ENCODE measurements at regions not wholly inside any gene's neighbourhood (a gene's known extent, or its start where the extent isn't known, plus 50 kb on each side); places are given as distances from the start of the nearest gene placed in this dataset.

GRCh38 chr15:39151545-39151944, 429.3 kb upstream of the THBS1 start:
- no peak for DNase-seq
- intact Hi-C loops (cut with DNase I): no loop called here
- WGBS, 3 donors: 46 to 66% (median 57%) methylated on average over 2 of the region's 2 CpGs
- Histone ChIP-seq H3K4me3 (no peak overlapping the region), H3K36me3 (ENCODE audit: insufficient read depth in 1 of 2, low read depth in 1 of 2) (no peaks in the 10 kb centered on the region), H3K4me1 (no peaks in the 10 kb centered on the region), H3K9me3 (no peaks in the 10 kb centered on the region), H3K27ac (no peak overlapping the region), H3K27me3 (ENCODE audit: insufficient read depth in 3 of 3, low read length in 2 of 3) (no peaks in the 10 kb centered on the region)
- no peak for TF ChIP-seq CTCF (IDR thresholded peaks at IDR 0.05)
- ATAC-seq: no peak

- DNase-seq: no peak
- Histone ChIP-seq H3K27ac (no peak overlapping the region), H3K27me3 (ENCODE audit: insufficient read depth in 3 of 3, low read length in 2 of 3) (no peaks in the 10 kb centered on the region), H3K4me3 (no peak overlapping the region), H3K9me3 (no peaks in the 10 kb centered on the region), H3K4me1 (no peaks in the 10 kb centered on the region), H3K36me3 (ENCODE audit: insufficient read depth in 1 of 2, low read depth in 1 of 2) (no peaks in the 10 kb centered on the region)
- no peak for ATAC-seq
- no peak for TF ChIP-seq CTCF (IDR thresholded peaks at IDR 0.05)
- WGBS, 3 donors: 85 to 94% (median 93%) methylated on average over 1 of the region's 1 CpG
- intact Hi-C loops (cut with DNase I): no loop called here
Observed at GRCh38 chr15:39153058-39153714, 427.7 kb upstream of the THBS1 start.

GRCh38 chr15:39153716-39154115, 427.2 kb upstream of the THBS1 start:
- WGBS, 3 donors: 73 to 88% (median 77%) methylated on average over 2 of the region's 2 CpGs
- TF ChIP-seq CTCF (IDR thresholded peaks at IDR 0.05): no peak
- no peak overlapping the region for H3K4me3 ChIP-seq
- H3K36me3 ChIP-seq (ENCODE audit: insufficient read depth in 1 of 2, low read depth in 1 of 2): no peaks in the 10 kb centered on the region
- intact Hi-C loops (cut with DNase I): no loop called here
- no peak overlapping the region for H3K27ac ChIP-seq
- H3K9me3 ChIP-seq: no peaks in the 10 kb centered on the region
- DNase-seq (no peak), ATAC-seq (no peak)
- no peaks in the 10 kb centered on the region for H3K27me3 ChIP-seq (ENCODE audit: insufficient read depth in 3 of 3, low read length in 2 of 3)
- no peaks in the 10 kb centered on the region for H3K4me1 ChIP-seq

- Histone ChIP-seq H3K4me3 (no peak overlapping the region), H3K4me1 (no peaks in the 10 kb centered on the region), H3K27ac (no peak overlapping the region), H3K27me3 (ENCODE audit: insufficient read depth in 3 of 3, low read length in 2 of 3) (no peaks in the 10 kb centered on the region), H3K36me3 (ENCODE audit: insufficient read depth in 1 of 2, low read depth in 1 of 2) (no peaks in the 10 kb centered on the region), H3K9me3 (no peaks in the 10 kb centered on the region)
- ATAC-seq (no peak), DNase-seq (no peak)
- TF ChIP-seq CTCF (IDR thresholded peaks at IDR 0.05): no peak
- intact Hi-C loops (cut with DNase I): no loop called here
Observed at GRCh38 chr15:39154227-39154638, 426.6 kb upstream of the THBS1 start.

- ATAC-seq: no peak
- Histone ChIP-seq H3K27me3 (ENCODE audit: insufficient read depth in 3 of 3, low read length in 2 of 3) (no peaks in the 10 kb centered on the region), H3K4me1 (no peaks in the 10 kb centered on the region), H3K36me3 (ENCODE audit: insufficient read depth in 1 of 2, low read depth in 1 of 2) (no peaks in the 10 kb centered on the region), H3K4me3 (no peak overlapping the region), H3K27ac (no peak overlapping the region), H3K9me3 (no peaks in the 10 kb centered on the region)
- WGBS, 3 donors: 64 to 80% (median 71%) methylated on average over 4 of the region's 4 CpGs
- no peak for TF ChIP-seq CTCF (IDR thresholded peaks at IDR 0.05)
- no peak for DNase-seq
- intact Hi-C loops (cut with DNase I): no loop called here
Observed at GRCh38 chr15:39154776-39155175, 426.1 kb upstream of the THBS1 start.
